GM19467 (cell line): ENCODE measurements at regions not wholly inside any gene's neighbourhood (a gene's known extent, or its start where the extent isn't known, plus 50 kb on each side); places are given as distances from the start of the nearest gene placed in this dataset.
"Not testable (repeated sequence)": the region's sequence is repeated elsewhere in the genome, so short reads cannot be mapped to it uniquely, and the experiment has no call there.

Experiments used
- ATAC-seq: cut with Tn5 transposase; IDR thresholded peaks from one replicate; pipeline ENCODE4 v1.9.1; 2021; ENCODE audit warnings: mild to moderate bottlenecking, moderate library complexity; ENCODE audit not compliant: unreplicated experiment

- no peak for ATAC-seq
These were observed 209.3 kb downstream of the DEPDC1B start for GRCh38 chr5:60490597-60491166.

GRCh38 chr5:60489856-60490255 is 210.1 kb downstream of the DEPDC1B start:
- ATAC-seq: no peak

DNA sequence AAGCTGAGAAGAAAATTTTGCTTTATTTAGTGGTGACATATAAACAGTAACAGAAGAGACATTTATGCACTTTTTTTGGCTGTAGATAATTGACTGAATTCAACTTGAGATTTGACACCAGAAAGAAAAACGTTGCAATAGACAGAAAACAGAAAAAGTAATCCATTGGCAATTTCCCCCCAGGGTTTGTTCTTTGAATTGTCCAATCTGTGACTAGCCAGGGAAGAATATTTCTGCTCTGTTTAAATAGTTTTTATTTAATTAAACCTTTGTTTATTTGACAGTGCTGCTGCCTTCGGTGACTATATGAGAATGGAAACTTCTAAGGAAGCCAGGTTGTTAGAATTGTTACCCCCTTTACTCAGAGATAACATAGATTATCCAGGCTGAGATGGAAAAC is 210.6 kb downstream of the DEPDC1B start:
- no peak for ATAC-seq

DNA sequence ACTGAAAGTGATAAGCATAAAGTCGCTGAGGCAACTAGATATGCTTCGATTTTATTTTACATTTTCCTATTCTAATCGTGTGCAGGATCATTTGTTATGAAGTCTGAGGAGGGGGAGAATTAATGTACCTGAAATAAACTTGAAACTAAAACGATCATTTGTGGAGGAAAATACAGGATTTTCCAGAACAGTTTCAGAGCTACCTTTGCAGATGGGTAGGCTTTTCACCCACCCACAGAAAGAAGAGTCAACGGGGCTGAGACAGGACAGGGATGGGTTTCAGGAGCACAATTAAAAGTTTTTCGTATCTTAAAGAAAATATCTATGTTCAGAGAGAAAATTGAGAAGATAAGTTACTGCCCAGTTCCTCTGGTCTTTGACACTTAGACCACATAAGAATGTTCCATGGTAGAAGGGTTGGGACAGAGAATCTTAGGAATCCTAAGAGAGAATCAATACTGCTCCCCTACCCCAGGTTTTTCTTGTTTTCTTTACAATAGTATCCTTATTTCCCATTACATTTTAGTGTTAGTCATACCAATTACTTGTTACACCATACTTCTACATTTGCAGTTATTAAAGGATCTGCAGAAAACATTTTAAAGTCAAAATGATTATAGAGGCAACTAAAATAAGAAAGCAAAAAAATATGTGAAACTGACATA is 211.4 kb downstream of the DEPDC1B start:
- no peak for ATAC-seq

DNA sequence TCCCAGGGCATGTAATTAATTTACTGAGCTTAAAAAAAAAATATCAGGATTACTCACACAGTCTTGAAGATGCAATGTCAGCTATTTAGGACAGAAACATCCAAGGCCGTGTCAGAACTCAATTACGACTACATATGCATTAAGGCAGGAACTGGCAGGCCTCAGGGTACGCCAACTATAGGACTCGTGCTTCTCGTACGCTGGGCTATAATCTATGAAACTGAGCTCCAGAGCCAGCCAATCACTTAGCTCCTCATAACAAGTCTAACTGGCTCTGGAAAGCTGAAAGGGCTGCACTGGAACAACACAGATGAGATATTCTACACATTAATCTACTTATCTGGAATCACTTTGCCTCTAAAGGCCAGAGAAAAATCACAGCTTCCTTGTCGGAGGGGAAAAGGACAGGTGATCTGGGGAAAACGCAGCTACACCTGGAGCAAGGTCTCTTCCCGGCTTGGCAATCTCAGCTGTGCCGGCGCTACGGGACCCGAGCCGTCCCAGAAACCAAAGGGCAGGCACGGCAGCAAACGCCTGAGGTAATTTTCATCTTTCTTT is 212.0 kb downstream of the DEPDC1B start:
- no peak for ATAC-seq

- no peak for ATAC-seq
These were observed 212.5 kb downstream of the DEPDC1B start for GRCh38 chr5:60487476-60487875.

GRCh38 chr5:60485361-60485760 is 214.6 kb downstream of the DEPDC1B start:
- no peak for ATAC-seq

DNA sequence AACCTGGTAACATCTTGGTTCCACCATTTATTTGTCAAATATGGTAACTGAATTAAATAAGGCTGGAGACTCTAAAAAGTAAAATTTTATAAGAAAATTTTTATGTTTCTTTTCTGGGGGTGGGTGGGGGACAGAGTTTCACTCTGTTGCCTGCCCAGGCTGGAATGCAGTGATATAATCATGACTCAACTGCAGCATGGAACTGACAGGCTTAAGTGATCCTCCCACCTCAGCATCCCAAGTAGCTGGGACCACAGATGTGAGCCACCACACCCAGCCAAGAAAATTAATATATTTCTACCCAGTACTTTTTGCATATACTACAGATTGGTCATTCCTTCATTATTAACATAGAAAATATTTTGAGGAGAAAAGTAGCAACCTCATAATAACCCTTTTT is 216.9 kb downstream of the DEPDC1B start:
- no peak for ATAC-seq

GRCh38 chr5:60482301-60482700 is 217.7 kb downstream of the DEPDC1B start:
- no peak for ATAC-seq

DNA sequence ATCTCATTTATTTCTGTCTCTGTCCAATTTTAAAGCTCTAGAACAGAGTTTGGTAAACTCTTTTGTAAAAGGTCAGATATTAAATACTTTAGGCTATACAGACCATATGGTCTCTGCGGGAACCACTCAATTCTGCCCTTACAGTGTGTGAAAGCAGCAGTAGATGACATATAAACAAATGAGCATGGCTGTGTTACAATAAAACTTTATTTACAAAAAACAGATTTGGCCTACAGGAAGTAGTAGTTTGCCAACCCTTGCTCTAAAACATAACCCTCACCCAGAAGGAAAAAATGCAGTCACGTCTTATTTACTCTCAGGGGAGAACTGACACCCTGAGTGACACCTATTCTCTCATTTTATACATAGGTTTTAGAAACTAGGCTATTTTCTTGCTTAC is 220.4 kb downstream of the DEPDC1B start:
- ATAC-seq: no peak

DNA sequence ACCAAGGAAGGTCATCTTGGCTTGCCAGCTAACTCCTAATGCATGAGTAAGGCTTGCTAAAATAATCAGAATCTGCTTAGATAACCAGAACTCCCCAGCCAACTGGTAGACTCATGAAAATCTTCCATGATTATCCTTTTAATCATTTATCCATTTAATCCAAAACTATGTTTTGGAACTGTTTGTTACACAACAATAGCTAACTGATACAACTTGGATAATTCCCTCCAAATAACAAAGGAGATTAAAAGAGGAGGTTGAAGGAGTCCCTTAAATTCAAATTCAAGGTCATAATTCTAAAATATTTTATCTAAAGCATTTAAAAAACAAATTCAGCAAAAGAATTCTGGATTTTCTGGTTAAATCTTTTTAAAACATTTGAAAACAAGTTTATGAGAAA is 222.1 kb downstream of the DEPDC1B start:
- ATAC-seq: no peak

GRCh38 chr5:60473654-60474053 is 226.3 kb downstream of the DEPDC1B start:
- ATAC-seq: no peak

- ATAC-seq: not testable (repeated sequence)
These were observed 226.9 kb downstream of the DEPDC1B start for GRCh38 chr5:60473027-60473426.

- no peak for ATAC-seq
These were observed 229.1 kb downstream of the DEPDC1B start for GRCh38 chr5:60470881-60471280.

- no peak for ATAC-seq
These were observed 230.7 kb downstream of the DEPDC1B start for GRCh38 chr5:60469286-60469685.

DNA sequence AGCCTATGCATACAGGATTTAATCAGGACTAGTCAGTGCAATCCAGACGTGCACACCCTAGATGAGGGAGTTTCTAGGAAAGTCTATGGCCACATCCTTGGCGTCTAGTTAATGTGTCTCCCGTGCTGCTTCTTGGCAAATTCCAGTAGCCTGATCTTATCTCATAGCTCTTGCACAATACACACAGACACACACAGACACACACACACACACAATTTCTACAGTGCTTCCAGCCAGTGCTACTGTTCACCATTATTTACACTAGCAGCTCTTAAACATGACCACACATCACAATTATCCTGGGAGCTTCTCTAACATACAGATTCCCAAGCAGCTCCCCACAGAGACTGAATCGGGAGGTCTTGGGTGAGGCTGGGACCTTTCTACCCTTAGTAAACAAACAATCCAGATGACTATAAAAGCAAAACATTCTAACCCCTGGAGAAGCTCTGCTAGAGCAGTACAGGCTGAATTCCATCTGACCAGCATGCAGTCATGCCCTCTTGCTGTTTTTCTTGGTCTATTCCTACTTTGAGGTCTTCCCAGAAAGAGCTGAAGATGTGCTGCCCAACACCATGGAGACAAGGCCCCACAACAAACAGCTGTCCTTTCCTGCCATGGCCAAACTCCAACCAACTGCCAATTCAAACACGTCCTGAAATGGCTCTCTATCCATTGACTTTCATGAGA is 236.6 kb downstream of the DEPDC1B start:
- no peak for ATAC-seq

DNA sequence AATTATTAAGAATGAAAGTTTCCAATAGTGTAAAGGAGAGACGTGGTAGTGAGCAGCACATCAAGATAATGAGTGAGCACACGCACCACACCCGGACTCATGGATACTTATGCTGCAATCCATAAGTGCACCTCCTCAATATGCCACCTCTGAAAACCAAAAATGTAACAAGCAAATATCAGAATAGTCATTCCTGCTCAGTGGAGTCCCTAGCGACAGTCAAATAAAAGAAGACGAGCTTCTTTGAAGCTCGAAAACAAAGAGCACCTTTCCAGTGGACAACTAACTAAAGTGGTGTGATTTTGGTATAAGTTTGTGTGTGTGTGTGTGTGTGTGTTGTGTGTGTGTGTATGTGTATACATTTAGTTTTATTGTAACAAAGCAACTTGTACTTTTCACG is 241.3 kb downstream of the DEPDC1B start:
- ATAC-seq: no peak

DNA sequence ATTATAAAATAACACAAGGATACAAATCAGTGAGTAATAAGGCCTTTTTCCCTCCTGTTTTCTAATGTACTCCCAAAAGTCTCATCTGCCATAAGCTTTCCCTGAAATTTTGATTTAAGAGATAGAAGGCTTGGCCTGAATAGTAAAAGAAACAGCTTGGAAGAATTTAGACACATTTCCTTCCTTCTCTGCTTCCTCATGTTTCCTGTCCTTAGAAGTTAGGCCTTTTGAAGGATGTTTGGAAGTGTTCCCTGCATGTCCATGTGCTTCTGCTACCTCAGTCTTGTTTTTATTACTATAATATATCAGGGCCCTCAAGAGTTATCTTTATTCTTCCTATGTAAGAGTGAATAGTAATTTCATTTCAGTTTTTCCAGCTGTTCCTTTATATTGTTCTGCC is 242.7 kb downstream of the DEPDC1B start:
- no peak for ATAC-seq

- ATAC-seq: no peak
These were observed 244.4 kb downstream of the DEPDC1B start for GRCh38 chr5:60455589-60455988.

- ATAC-seq: not testable (repeated sequence)
These were observed 245.7 kb downstream of the DEPDC1B start for GRCh38 chr5:60454277-60454676.

- ATAC-seq: no peak
These were observed 246.6 kb downstream of the DEPDC1B start for GRCh38 chr5:60453186-60453976.
